ENCODE measurements at regions not wholly inside any gene's neighbourhood (a gene's known extent, or its start where the extent isn't known, plus 50 kb on each side); places are given as distances from the start of the nearest gene placed in this dataset.

GRCh38 chr1:219993554-219994433 is 52.5 kb downstream of the EPRS1 start:
- DNase-seq: no peak

- DNase-seq: no peak
Measured at GRCh38 chr1:219991919-219992318, 54.4 kb downstream of the EPRS1 start.

- no peak for DNase-seq
Measured at GRCh38 chr1:219991511-219991810, 54.8 kb downstream of the EPRS1 start.

- peak; percentile 67 for DNase-seq
Measured at GRCh38 chr1:219990782-219991510, 55.4 kb downstream of the EPRS1 start.

GRCh38 chr1:219989766-219990165 is 56.5 kb downstream of the EPRS1 start:
- DNase-seq: no peak

GRCh38 chr1:219988818-219989217 is 57.5 kb downstream of the EPRS1 start:
- DNase-seq: no peak

GRCh38 chr1:219988387-219988786 is 57.9 kb downstream of the EPRS1 start:
- no peak for DNase-seq

- DNase-seq: no peak
Measured at GRCh38 chr1:219987325-219987724, 59.0 kb upstream of the SLC30A10 start.

GRCh38 chr1:219985169-219985568 is 56.8 kb upstream of the SLC30A10 start:
- no peak for DNase-seq

All from NCI-H82 (cell line).